Inflammatory macrophage treated with lipopolysaccharide for 4 hours (primary cell): ENCODE measurements at regions not wholly inside any gene's neighbourhood (a gene's known extent, or its start where the extent isn't known, plus 50 kb on each side); places are given as distances from the start of the nearest gene placed in this dataset.

Experiments
- DNase-seq: peaks from one replicate; pipeline ENCODE4 v3.0.0-alpha.2; 2020

DNA sequence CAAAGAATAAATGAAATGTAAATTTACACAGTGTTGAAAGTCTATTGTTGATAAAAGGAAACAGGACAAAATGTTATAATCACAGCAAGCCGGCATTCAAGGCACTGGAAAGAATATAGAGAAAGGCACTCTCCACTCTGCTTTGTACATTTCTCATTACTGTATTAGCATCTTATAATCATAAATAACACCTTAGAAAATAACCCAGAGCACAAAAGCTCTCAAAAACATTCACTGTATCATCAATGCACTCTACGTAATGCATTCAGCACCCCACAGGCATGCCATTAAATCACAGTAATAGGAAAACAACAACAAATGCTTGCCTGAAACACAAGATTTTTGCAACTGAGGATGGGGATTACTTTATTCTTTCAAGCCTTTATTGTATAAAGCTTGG is 75.3 kb upstream of the TRPC3 start:
- no peak for DNase-seq

DNA sequence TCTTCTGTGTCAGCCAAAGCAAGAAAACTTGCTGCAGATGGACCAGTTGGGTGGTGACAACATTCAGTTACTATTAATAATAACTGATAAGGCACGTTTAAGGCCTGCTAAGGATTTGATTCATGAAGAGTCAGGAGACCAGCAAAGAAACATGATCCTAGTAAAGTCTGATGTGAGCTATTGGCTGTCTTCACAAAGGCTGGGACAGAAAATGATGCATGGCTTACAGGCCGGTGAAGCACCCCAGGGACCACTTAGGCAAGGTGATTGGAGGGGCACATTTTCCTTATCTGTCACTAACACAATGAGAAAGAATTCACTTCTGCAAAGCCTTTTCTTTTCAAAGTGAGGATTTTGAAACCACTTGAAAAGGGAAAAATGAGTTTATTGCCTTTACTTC is 65.4 kb upstream of the TRPC3 start:
- no peak for DNase-seq

- no peak for DNase-seq
Observed at GRCh38 chr4:122015203-122015602, 63.3 kb upstream of the TRPC3 start.

- no peak for DNase-seq
Observed at GRCh38 chr4:122012735-122013134, 60.9 kb upstream of the TRPC3 start.

GRCh38 chr4:122010610-122011009 is 58.8 kb upstream of the TRPC3 start:
- DNase-seq: no peak

- no peak for DNase-seq
Observed at GRCh38 chr4:122009524-122009923, 57.7 kb upstream of the TRPC3 start.

GRCh38 chr4:122007016-122007415 is 55.2 kb upstream of the TRPC3 start:
- no peak for DNase-seq

DNA sequence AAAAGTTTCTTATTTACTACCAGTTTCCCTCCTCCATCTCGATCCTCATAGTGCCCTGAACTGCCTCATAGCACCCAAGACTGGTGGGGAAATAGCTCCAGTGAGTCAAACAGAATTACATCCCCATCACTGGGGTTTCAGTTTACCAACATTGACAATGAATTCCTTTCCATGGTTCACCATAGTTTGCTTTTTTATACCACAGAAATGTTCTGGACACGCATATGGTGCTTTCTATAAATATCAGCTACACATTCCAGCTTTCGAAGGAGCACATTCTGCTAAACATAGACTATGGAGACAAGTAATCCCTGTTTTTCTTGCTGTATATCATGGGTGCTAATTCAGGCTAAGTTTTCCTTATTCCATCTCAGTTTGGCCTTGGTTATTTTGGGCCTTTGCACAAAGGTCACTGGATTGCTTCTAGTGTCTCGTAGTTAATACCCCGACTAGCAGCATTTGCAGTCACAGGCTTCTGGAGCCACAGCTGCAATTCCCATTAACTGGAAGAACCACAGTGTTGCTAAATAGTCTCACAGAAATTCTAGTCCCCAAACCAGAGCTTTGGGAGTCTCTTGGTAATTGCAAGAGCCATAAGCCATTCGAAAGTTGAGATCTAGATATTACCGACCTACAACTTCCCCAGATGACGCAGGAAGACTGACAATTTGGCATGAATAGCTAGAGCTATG is 53.4 kb upstream of the TRPC3 start:
- DNase-seq: no peak

GRCh38 chr4:122003335-122003734 is 51.5 kb upstream of the TRPC3 start:
- peak; percentile 32 for DNase-seq
